ENCODE measurements at regions not wholly inside any gene's neighbourhood (a gene's known extent, or its start where the extent isn't known, plus 50 kb on each side); places are given as distances from the start of the nearest gene placed in this dataset.

- Histone ChIP-seq H3K9ac (ENCODE audit: low read length in 3 of 3) (no peak overlapping the region), H3K36me3 (ENCODE audit: control insufficient read depth in 2 of 3, insufficient read depth in 3 of 3, low read length in 3 of 3) (no peaks in the 10 kb centered on the region), H3K27me3 (ENCODE audit: control insufficient read depth, insufficient read depth, low read length) (no peaks in the 10 kb centered on the region), H3K27ac (ENCODE audit: low read depth in 2 of 2, low read length in 2 of 2) (no peak overlapping the region), H3K4me3 (ENCODE audit: low read length in 3 of 3) (no peak overlapping the region), H3K9me3 (ENCODE audit: control insufficient read depth in 2 of 3, insufficient read depth in 1 of 3, low read length in 3 of 3) (no peaks in the 10 kb centered on the region), H3K4me1 (ENCODE audit: control insufficient read depth in 2 of 3, insufficient read depth in 2 of 3, low read depth in 1 of 3, low read length in 3 of 3) (no peaks in the 10 kb centered on the region)
- FAIRE-seq (no peak), DNase-seq (no peak)
- intact Hi-C loops (cut with DNase I): no loop called here
- TF ChIP-seq, protein P1, sequence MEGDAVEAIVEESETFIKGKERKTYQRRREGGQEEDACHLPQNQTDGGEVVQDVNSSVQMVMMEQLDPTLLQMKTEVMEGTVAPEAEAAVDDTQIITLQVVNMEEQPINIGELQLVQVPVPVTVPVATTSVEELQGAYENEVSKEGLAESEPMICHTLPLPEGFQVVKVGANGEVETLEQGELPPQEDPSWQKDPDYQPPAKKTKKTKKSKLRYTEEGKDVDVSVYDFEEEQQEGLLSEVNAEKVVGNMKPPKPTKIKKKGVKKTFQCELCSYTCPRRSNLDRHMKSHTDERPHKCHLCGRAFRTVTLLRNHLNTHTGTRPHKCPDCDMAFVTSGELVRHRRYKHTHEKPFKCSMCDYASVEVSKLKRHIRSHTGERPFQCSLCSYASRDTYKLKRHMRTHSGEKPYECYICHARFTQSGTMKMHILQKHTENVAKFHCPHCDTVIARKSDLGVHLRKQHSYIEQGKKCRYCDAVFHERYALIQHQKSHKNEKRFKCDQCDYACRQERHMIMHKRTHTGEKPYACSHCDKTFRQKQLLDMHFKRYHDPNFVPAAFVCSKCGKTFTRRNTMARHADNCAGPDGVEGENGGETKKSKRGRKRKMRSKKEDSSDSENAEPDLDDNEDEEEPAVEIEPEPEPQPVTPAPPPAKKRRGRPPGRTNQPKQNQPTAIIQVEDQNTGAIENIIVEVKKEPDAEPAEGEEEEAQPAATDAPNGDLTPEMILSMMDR (IDR thresholded peaks at IDR 0.05; ENCODE audit: borderline replicate concordance, extremely low read depth, insufficient read depth): no peak
Measured at GRCh38 chr3:5634411-5634810, 446.9 kb downstream of the EDEM1 start.

DNA sequence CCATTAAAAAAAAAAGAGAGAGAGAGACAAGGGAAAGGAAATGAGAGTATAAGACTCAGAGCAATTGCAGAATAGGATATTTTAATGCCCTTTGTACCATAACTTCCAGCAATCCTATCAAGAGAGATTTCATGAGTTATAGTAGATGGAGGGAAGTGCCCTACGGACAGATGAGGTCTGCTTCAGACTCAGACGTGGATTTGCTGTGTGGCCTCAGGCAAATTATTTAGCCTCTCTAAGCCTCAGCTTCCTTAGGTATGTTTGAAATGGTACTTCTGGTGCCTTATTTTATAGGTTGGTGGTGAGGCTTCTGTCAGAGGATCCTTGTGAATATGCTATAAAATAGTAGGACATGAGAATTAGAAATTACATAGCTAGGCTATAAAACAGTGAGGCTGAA, 448.2 kb downstream of the EDEM1 start:
- Histone ChIP-seq H3K27me3 (ENCODE audit: control insufficient read depth, insufficient read depth, low read length) (no peaks in the 10 kb centered on the region), H3K9ac (ENCODE audit: low read length in 3 of 3) (no peak overlapping the region), H3K27ac (ENCODE audit: low read depth in 2 of 2, low read length in 2 of 2) (no peak overlapping the region), H3K4me3 (ENCODE audit: low read length in 3 of 3) (no peak overlapping the region), H3K4me1 (ENCODE audit: control insufficient read depth in 2 of 3, insufficient read depth in 2 of 3, low read depth in 1 of 3, low read length in 3 of 3) (no peaks in the 10 kb centered on the region), H3K36me3 (ENCODE audit: control insufficient read depth in 2 of 3, insufficient read depth in 3 of 3, low read length in 3 of 3) (no peaks in the 10 kb centered on the region), H3K9me3 (ENCODE audit: control insufficient read depth in 2 of 3, insufficient read depth in 1 of 3, low read length in 3 of 3) (no peaks in the 10 kb centered on the region)
- TF ChIP-seq, protein P1 (IDR thresholded peaks at IDR 0.05; ENCODE audit: borderline replicate concordance, extremely low read depth, insufficient read depth): no peak
- intact Hi-C loops (cut with DNase I): no loop called here
- FAIRE-seq (no peak), DNase-seq (no peak)

GRCh38 chr3:5638550-5638949, 451.0 kb downstream of the EDEM1 start:
- no peaks in the 10 kb centered on the region for H3K4me1 ChIP-seq (ENCODE audit: control insufficient read depth in 2 of 3, insufficient read depth in 2 of 3, low read depth in 1 of 3, low read length in 3 of 3)
- no peak overlapping the region for H3K9ac ChIP-seq (ENCODE audit: low read length in 3 of 3)
- DNase-seq (no peak), FAIRE-seq (no peak)
- H3K9me3 ChIP-seq (ENCODE audit: control insufficient read depth in 2 of 3, insufficient read depth in 1 of 3, low read length in 3 of 3): no peaks in the 10 kb centered on the region
- no peak overlapping the region for H3K27ac ChIP-seq (ENCODE audit: low read depth in 2 of 2, low read length in 2 of 2)
- no peaks in the 10 kb centered on the region for H3K27me3 ChIP-seq (ENCODE audit: control insufficient read depth, insufficient read depth, low read length)
- no peak overlapping the region for H3K4me3 ChIP-seq (ENCODE audit: low read length in 3 of 3)
- intact Hi-C loops (cut with DNase I): no loop called here
- TF ChIP-seq, protein P1 (IDR thresholded peaks at IDR 0.05; ENCODE audit: borderline replicate concordance, extremely low read depth, insufficient read depth): no peak
- H3K36me3 ChIP-seq (ENCODE audit: control insufficient read depth in 2 of 3, insufficient read depth in 3 of 3, low read length in 3 of 3): no peaks in the 10 kb centered on the region

All from kidney (tissue), 13 donors.